CD14-positive monocyte (primary cell): ENCODE measurements at regions not wholly inside any gene's neighbourhood (a gene's known extent, or its start where the extent isn't known, plus 50 kb on each side); places are given as distances from the start of the nearest gene placed in this dataset.

Source experiments
- DNase-seq, 3 donors: peaks; one replicate each; pipeline ENCODE4 v3.0.0-alpha.2; 2011 to 2022
- H2AFZ ChIP-seq: 2 replicates; pipeline ENCODE4 v1.6.0; 2012; ENCODE audit warnings: mild to moderate bottlenecking, low read depth, low read length, inconsistent platforms; ENCODE audit not compliant: insufficient read depth, poor library complexity, severe bottlenecking
- H3K27ac ChIP-seq, 2 donors: 1 replicate in 1 of 2; 2 replicates in 1 of 2; pipeline ENCODE4 v1.5.1; 2012 to 2013; ENCODE audit warnings: low read length in 2 of 2, control low read depth in 1 of 2, inconsistent platforms in 1 of 2, low read depth in 1 of 2, mild to moderate bottlenecking in 1 of 2
- H3K27me3 ChIP-seq, 2 donors: one replicate each; pipeline versions ENCODE4 v1.6.0 to v1.6.1; 2011 to 2013; ENCODE audit warnings: low read length in 2 of 2; ENCODE audit not compliant: control insufficient read depth in 2 of 2, insufficient read depth in 2 of 2
- H3K36me3 ChIP-seq, 2 donors: replicated peaks in 1 of 2; 1 replicate in 1 of 2; 2 replicates in 1 of 2; pipeline versions ENCODE4 v1.5.1 to v1.6.1; 2012 to 2013; ENCODE audit warnings: low read length in 2 of 2, control low read depth in 1 of 2, inconsistent platforms in 1 of 2, mild to moderate bottlenecking in 1 of 2; ENCODE audit not compliant: insufficient read depth in 2 of 2, control insufficient read depth in 1 of 2
- H3K4me1 ChIP-seq, 2 donors: 1 replicate in 1 of 2; 2 replicates in 1 of 2; pipeline versions ENCODE4 v1.5.1 to v1.6.1; 2012 to 2013; ENCODE audit warnings: low read length in 2 of 2, control low read depth in 1 of 2, inconsistent platforms in 1 of 2, mild to moderate bottlenecking in 1 of 2, moderate library complexity in 1 of 2; ENCODE audit not compliant: insufficient read depth in 2 of 2, control insufficient read depth in 1 of 2
- H3K4me2 ChIP-seq: replicated peaks from 2 replicates; pipeline ENCODE3; 2012; ENCODE audit warnings: low read length, moderate library complexity, mild to moderate bottlenecking; ENCODE audit not compliant: poor library complexity, severe bottlenecking; ENCODE audit errors: extremely low read depth
- H3K4me3 ChIP-seq, 3 experiments: fragments of 200-600 bp in 1 of 3; sonication (generic) in 1 of 3; replicated peaks in 1 of 3; 1 replicate in 2 of 3; 2 replicates in 1 of 3; pipeline ENCODE4 v1.5.1; 2011 to 2013; ENCODE audit warnings: low read length in 3 of 3, mild to moderate bottlenecking in 3 of 3, control low read depth in 2 of 3, low read depth in 2 of 3, inconsistent platforms in 1 of 3, moderate library complexity in 1 of 3
- H3K79me2 ChIP-seq: 2 replicates; pipeline ENCODE4 v1.6.0; 2012; ENCODE audit warnings: mild to moderate bottlenecking, control low read depth, inconsistent platforms, low read length, moderate library complexity; ENCODE audit not compliant: insufficient read depth
- H3K9ac ChIP-seq: 2 replicates; pipeline ENCODE4 v1.6.0; 2017; ENCODE audit warnings: low read length, mild to moderate bottlenecking; ENCODE audit not compliant: insufficient read depth, poor library complexity, severe bottlenecking
- H3K9me3 ChIP-seq, 2 donors: replicated peaks in 1 of 2; 1 replicate in 1 of 2; 2 replicates in 1 of 2; pipeline versions ENCODE4 v1.5.1 to v1.6.1; 2012 to 2013; ENCODE audit warnings: low read length in 2 of 2, control low read depth in 1 of 2; ENCODE audit not compliant: control insufficient read depth in 1 of 2, insufficient read depth in 1 of 2
- H4K20me1 ChIP-seq: 2 replicates; pipeline ENCODE4 v1.6.0; 2012; ENCODE audit warnings: mild to moderate bottlenecking, low read length, control low read depth, moderate library complexity; ENCODE audit not compliant: insufficient read depth
- H3K27ac Mint-ChIP-seq, 7 donors: one replicate each; pipeline ENCODE4 v1.8.0; 2020; ENCODE audit warnings: mild to moderate bottlenecking in 7 of 7, mixed read lengths in 7 of 7, moderate library complexity in 6 of 7, inconsistent platforms in 2 of 7
- H3K27me3 Mint-ChIP-seq, 3 donors: one replicate each; pipeline ENCODE4 v1.8.0; 2021 to 2022; ENCODE audit warnings: low read depth in 3 of 3, mild to moderate bottlenecking in 3 of 3, mixed read lengths in 3 of 3, moderate library complexity in 3 of 3, inconsistent platforms in 1 of 3
- H3K36me3 Mint-ChIP-seq, 2 donors: one replicate each; pipeline ENCODE4 v1.8.0; 2020; ENCODE audit warnings: mixed read lengths in 2 of 2, inconsistent platforms in 1 of 2, mild to moderate bottlenecking in 1 of 2
- H3K4me1 Mint-ChIP-seq: one replicate; pipeline ENCODE4 v1.8.0; 2020; ENCODE audit warnings: mild to moderate bottlenecking, mixed read lengths
- H3K4me3 Mint-ChIP-seq, 2 donors: one replicate each; pipeline ENCODE4 v1.8.0; 2020; ENCODE audit warnings: mild to moderate bottlenecking in 2 of 2, mixed read lengths in 2 of 2, moderate library complexity in 1 of 2
- H3K9me3 Mint-ChIP-seq, 7 donors: one replicate each; pipeline ENCODE4 v1.8.0; 2020 to 2022; ENCODE audit warnings: mixed read lengths in 7 of 7, mild to moderate bottlenecking in 6 of 7, moderate library complexity in 6 of 7, inconsistent platforms in 2 of 7
- CTCF ChIP-seq: fragments of 200-600 bp; IDR thresholded peaks from one replicate; pipeline ENCODE4 v1.8.0; 2022; ENCODE audit warnings: antibody characterized with exemption, mild to moderate bottlenecking
- WGBS: methylation state at CpG from one replicate; pipeline ENCODE4 v1.1.5; 2013; ENCODE audit warnings: missing lambda C conversion rate; ENCODE audit not compliant: insufficient coverage; 5-methylcytosine and 5-hydroxymethylcytosine counted together
- intact Hi-C, 2 donors: fragments of 100-400 bp; cut with micrococcal nuclease; formaldehyde crosslinking; loops; one replicate each; pipeline versions ENCODE4 v1.15.0 to v1.15.1; 2023

- peak; percentile 93 to 99 (median 97) for DNase-seq
- H3K36me3 ChIP-seq, result no peaks in the 10 kb centered on the region
- no peaks in the 10 kb centered on the region for H4K20me1 ChIP-seq
- H3K9ac ChIP-seq, result peak overlapping the region; percentile 53
- peak overlapping the region in 2 of 3 experiments; percentile 31 to 58 for H3K4me3 ChIP-seq
- peaks cover 0 to 2% of the 10 kb centered on the region in 2 donors for H3K36me3 Mint-ChIP-seq
- H3K4me2 ChIP-seq, result peak overlapping the region; percentile 65
- intact Hi-C loops, result loop anchor here in 1 of 2 donors (10.0 kb wide), 1 partner anchor 367 kb away; the partner anchor contains the start of gene SOS1
- no peak for TF ChIP-seq CTCF
- WGBS, result no CpG with 5 or more reads among the region's 3 CpGs
- peak overlapping the region; percentile 0 to 94 for H3K27ac ChIP-seq
- no peaks in the 10 kb centered on the region for H3K9me3 ChIP-seq
- peak overlapping the region; percentile 41 to 74 for H3K4me3 Mint-ChIP-seq
- peaks cover 25 to 52% of the 10 kb centered on the region in 2 donors for H3K4me1 ChIP-seq
- peak overlapping the region; percentile 96 to 100 (median 98) for H3K27ac Mint-ChIP-seq
- H3K4me1 Mint-ChIP-seq, result peaks cover 48% of the 10 kb centered on the region
- peaks cover 5 to 6% (median 6%) of the 10 kb centered on the region in 3 donors for H3K27me3 Mint-ChIP-seq
- no peak overlapping the region for H2AFZ ChIP-seq
- H3K79me2 ChIP-seq, result no peaks in the 10 kb centered on the region
- no peaks in the 10 kb centered on the region for H3K27me3 ChIP-seq
- peaks cover 0 to 2% (median 0%) of the 10 kb centered on the region in 7 donors for H3K9me3 Mint-ChIP-seq
Observed at GRCh38 chr2:39492095-39492590, 55.1 kb upstream of the MAP4K3 start.

GRCh38 chr2:39492716-39493115, 55.6 kb upstream of the MAP4K3 start:
- Histone ChIP-seq H3K27ac (peak overlapping the region; percentile 0 to 94), H3K4me1 (peaks cover 25 to 47% of the 10 kb centered on the region in 2 donors), H3K4me2 (peak overlapping the region; percentile 65), H3K9me3 (no peaks in the 10 kb centered on the region), H3K27me3 (no peaks in the 10 kb centered on the region), H3K36me3 (no peaks in the 10 kb centered on the region), H3K4me3 (peak overlapping the region in 2 of 3 experiments; percentile 31 to 58), H3K9ac (peak overlapping the region; percentile 53), H3K79me2 (no peaks in the 10 kb centered on the region), H2AFZ (no peak overlapping the region), H4K20me1 (no peaks in the 10 kb centered on the region)
- peak overlapping the region; percentile 95 to 100 (median 98) for H3K27ac Mint-ChIP-seq
- intact Hi-C loops, result loop anchor here in 1 of 2 donors (10.0 kb wide), 1 partner anchor 368 kb away; the partner anchor contains the start of gene SOS1
- H3K4me3 Mint-ChIP-seq, result peak overlapping the region; percentile 24 to 74
- peaks cover 0 to 2% (median 0%) of the 10 kb centered on the region in 7 donors for H3K9me3 Mint-ChIP-seq
- peaks cover 0 to 2% of the 10 kb centered on the region in 2 donors for H3K36me3 Mint-ChIP-seq
- peaks cover 5 to 6% (median 6%) of the 10 kb centered on the region in 3 donors for H3K27me3 Mint-ChIP-seq
- no peak for TF ChIP-seq CTCF
- H3K4me1 Mint-ChIP-seq, result peaks cover 46% of the 10 kb centered on the region
- DNase-seq, result peak; percentile 48 to 82 (median 72)
